HG03045 (cell line): ENCODE measurements at regions not wholly inside any gene's neighbourhood (a gene's known extent, or its start where the extent isn't known, plus 50 kb on each side); places are given as distances from the start of the nearest gene placed in this dataset.
"Not testable (repeated sequence)": the region's sequence is repeated elsewhere in the genome, so short reads cannot be mapped to it uniquely, and the experiment has no call there.

Experiments
- ATAC-seq: cut with Tn5 transposase; IDR thresholded peaks from one replicate; pipeline ENCODE4 v1.9.1; 2021; ENCODE audit warnings: mild to moderate bottlenecking, moderate library complexity; ENCODE audit not compliant: unreplicated experiment

GRCh38 chr10:33965795-33966581 is 631.5 kb upstream of the NRP1 start:
- ATAC-seq, result no peak

GRCh38 chr10:33963729-33964128 is 629.3 kb upstream of the NRP1 start:
- ATAC-seq, result no peak

- ATAC-seq, result not testable (repeated sequence)
Measured at GRCh38 chr10:33956322-33956721, 621.9 kb upstream of the NRP1 start.

GRCh38 chr10:33955676-33956075 is 621.2 kb upstream of the NRP1 start:
- no peak for ATAC-seq

GRCh38 chr10:33952692-33953360 is 618.4 kb upstream of the NRP1 start:
- no peak for ATAC-seq

- ATAC-seq, result no peak
Measured at GRCh38 chr10:33950206-33950605, 615.7 kb upstream of the NRP1 start.

- no peak for ATAC-seq
Measured at GRCh38 chr10:33947544-33947943, 613.1 kb upstream of the NRP1 start.

GRCh38 chr10:33945051-33945450 is 610.6 kb upstream of the NRP1 start:
- no peak for ATAC-seq

- no peak for ATAC-seq
Measured at GRCh38 chr10:33942508-33942907, 608.0 kb upstream of the NRP1 start.

- no peak for ATAC-seq
Measured at GRCh38 chr10:33939892-33940291, 605.4 kb upstream of the NRP1 start.

- no peak for ATAC-seq
Measured at GRCh38 chr10:33939410-33939809, 604.9 kb upstream of the NRP1 start.

GRCh38 chr10:33938001-33938400 is 603.5 kb upstream of the NRP1 start:
- no peak for ATAC-seq

- ATAC-seq, result no peak
Measured at GRCh38 chr10:33937036-33937730, 602.7 kb upstream of the NRP1 start.

- no peak for ATAC-seq
Measured at GRCh38 chr10:33935350-33935749, 600.9 kb upstream of the NRP1 start.

- ATAC-seq, result no peak
Measured at GRCh38 chr10:33930079-33930478, 595.6 kb upstream of the NRP1 start.

GRCh38 chr10:33927347-33927746 is 592.9 kb upstream of the NRP1 start:
- ATAC-seq, result no peak

GRCh38 chr10:33921970-33922605 is 587.6 kb upstream of the NRP1 start:
- no peak for ATAC-seq

GRCh38 chr10:33920351-33920750 is 585.9 kb upstream of the NRP1 start:
- ATAC-seq, result no peak

GRCh38 chr10:33919244-33919643 is 584.8 kb upstream of the NRP1 start:
- ATAC-seq, result no peak

GRCh38 chr10:33917069-33917780 is 582.8 kb upstream of the NRP1 start:
- no peak for ATAC-seq

GRCh38 chr10:33914746-33915145 is 580.3 kb upstream of the NRP1 start:
- ATAC-seq, result no peak
